Endothelial cell of umbilical vein (primary cell): ENCODE measurements at regions not wholly inside any gene's neighbourhood (a gene's known extent, or its start where the extent isn't known, plus 50 kb on each side); places are given as distances from the start of the nearest gene placed in this dataset.

Source experiments
- BruUV-seq: library from RNA; stranded (reverse); fragments of 400-500 nt; replicated peaks from 2 replicates; lab custom pipeline; 2021; lab: Mats Ljungman, UMichigan
- CTCF ChIA-PET: fragments of 300-600, 350-600 bp; sonication (Branson Sonifier 250); formaldehyde crosslinking; loops from one replicate; lab custom pipeline; 2021; ENCODE audit warnings: antibody characterized with exemption, inconsistent platforms; lab: Charles Lee
- POLR2A ChIA-PET: fragments of 300-600, 350-600 bp; sonication (Branson Sonifier 250); formaldehyde crosslinking; loops from one replicate; lab custom pipeline; 2021; ENCODE audit warnings: antibody characterized with exemption, inconsistent platforms; lab: Charles Lee
- DNase-seq: peaks from one replicate; pipeline ENCODE4 v3.0.0-alpha.2; 2011; ENCODE audit warnings: low read depth, low spot score
- FAIRE-seq: peaks from 2 replicates; lab custom pipeline; 2011; peaks lifted over from hg19 to GRCh38; lab: Jason Lieb, UNC
- H2AFZ ChIP-seq: 2 replicates; pipeline ENCODE4 v1.6.0; 2012; ENCODE audit warnings: low read depth, low read length, control low read depth, inconsistent platforms
- H3K27ac ChIP-seq: 2 replicates; pipeline ENCODE4 v1.5.1; 2011; ENCODE audit warnings: low read depth, mild to moderate bottlenecking, control low read depth, low read length, moderate library complexity; ENCODE audit not compliant: insufficient read depth
- H3K27me3 ChIP-seq, 2 experiments: 2 replicates each; pipeline versions ENCODE4 v1.6.0 to v1.6.1; 2011; ENCODE audit warnings: low read length in 2 of 2, mixed read lengths in 1 of 2; ENCODE audit not compliant: control insufficient read depth in 2 of 2, insufficient read depth in 2 of 2
- H3K36me3 ChIP-seq, 2 experiments: 2 replicates in 1 of 2; 3 replicates in 1 of 2; pipeline ENCODE4 v1.5.1; 2011; ENCODE audit warnings: low read length in 2 of 2, mild to moderate bottlenecking in 1 of 2, moderate library complexity in 1 of 2; ENCODE audit not compliant: control insufficient read depth in 2 of 2, insufficient read depth in 2 of 2; ENCODE audit errors: extremely low read depth in 1 of 2
- H3K4me1 ChIP-seq: 3 replicates; pipeline ENCODE4 v1.5.1; 2011; ENCODE audit warnings: mild to moderate bottlenecking, low read length; ENCODE audit not compliant: control insufficient read depth, insufficient read depth; ENCODE audit errors: extremely low read depth
- H3K4me2 ChIP-seq: 2 replicates; pipeline ENCODE4 v1.6.1; 2011; ENCODE audit warnings: low read length, control low read depth, mixed read lengths; ENCODE audit not compliant: insufficient read depth
- H3K4me3 ChIP-seq, 3 experiments: fragments of 200-600 bp in 1 of 3; sonication (generic), shearing (Covaris generic) in 1 of 3; replicated peaks in 1 of 3; 2 replicates each; pipeline ENCODE4 v1.5.1; 2011 to 2016; ENCODE audit warnings: control low read depth in 3 of 3, low read length in 3 of 3, mild to moderate bottlenecking in 2 of 3, inconsistent platforms in 1 of 3, low read depth in 1 of 3, moderate library complexity in 1 of 3; ENCODE audit not compliant: insufficient read depth in 1 of 3
- H3K79me2 ChIP-seq: 2 replicates; pipeline ENCODE4 v1.6.0; 2012; ENCODE audit warnings: low read length, inconsistent platforms; ENCODE audit not compliant: control insufficient read depth, insufficient read depth
- H3K9ac ChIP-seq: replicated peaks from 2 replicates; pipeline ENCODE3; 2011; ENCODE audit warnings: low read length, control low read depth; ENCODE audit not compliant: insufficient read depth; ENCODE audit errors: extremely low read depth
- H3K9me1 ChIP-seq: replicated peaks from 3 replicates; pipeline ENCODE4 v1.6.0; 2011; ENCODE audit warnings: mild to moderate bottlenecking, low read length; ENCODE audit not compliant: control insufficient read depth, insufficient read depth; ENCODE audit errors: extremely low read depth
- H3K9me3 ChIP-seq: replicated peaks from 2 replicates; pipeline ENCODE4 v1.5.1; 2012; ENCODE audit warnings: low read length, inconsistent platforms; ENCODE audit not compliant: control insufficient read depth, insufficient read depth
- H4K20me1 ChIP-seq: replicated peaks from 2 replicates; pipeline ENCODE3; 2011; ENCODE audit warnings: mild to moderate bottlenecking, low read length; ENCODE audit not compliant: control insufficient read depth, insufficient read depth; ENCODE audit errors: extremely low read depth
- CTCF ChIP-seq, 2 donors: IDR thresholded peaks; 1 replicate in 1 of 2; 2 replicates in 1 of 2; pipeline ENCODE4 v1.5.1; 2011; ENCODE audit warnings: low read length in 2 of 2, mild to moderate bottlenecking in 2 of 2, moderate library complexity in 2 of 2, control low read depth in 1 of 2, inconsistent platforms in 1 of 2, low read depth in 1 of 2; ENCODE audit not compliant: insufficient read depth in 1 of 2; ENCODE audit errors: extremely low read depth in 1 of 2
- EZH2 ChIP-seq: IDR thresholded peaks from 2 replicates; pipeline ENCODE4 v1.6.1; 2012; ENCODE audit warnings: borderline replicate concordance, low read depth, mild to moderate bottlenecking, moderate library complexity, low read length, inconsistent platforms; ENCODE audit not compliant: severe bottlenecking
- GATA2 ChIP-seq: IDR thresholded peaks from 2 replicates; pipeline ENCODE4 v1.7.0; 2011; ENCODE audit warnings: low read depth, mild to moderate bottlenecking, moderate library complexity, mixed read lengths, low read length; ENCODE audit not compliant: insufficient read length, insufficient read depth
- JUN ChIP-seq: IDR thresholded peaks from 2 replicates; pipeline ENCODE4 v1.6.1; 2011; ENCODE audit warnings: borderline replicate concordance, low read depth; ENCODE audit not compliant: insufficient read length, insufficient read depth
- MYC ChIP-seq: IDR thresholded peaks from one replicate; pipeline ENCODE4 v1.6.1; 2011; ENCODE audit warnings: mild to moderate bottlenecking, low read depth, low read length
- POLR2A ChIP-seq: IDR thresholded peaks from 2 replicates; pipeline ENCODE4 v1.6.1; 2012; ENCODE audit warnings: low read depth, mild to moderate bottlenecking, control low read depth, low read length
- POLR2AphosphoS5 ChIP-seq: IDR thresholded peaks from 2 replicates; pipeline ENCODE4 v1.6.1; 2012; ENCODE audit warnings: low read depth, mild to moderate bottlenecking, control low read depth, low read length, moderate library complexity; ENCODE audit not compliant: insufficient read depth
- dilution Hi-C: fragments of 300-500 bp; cut with MboI; formaldehyde crosslinking; loops from one replicate; pipeline ENCODE4 v1.15.0; 2019; ENCODE audit warnings: low sequenced_read_pairs; ENCODE audit not compliant: extremely low pct_ligation_motif_present
- intact Hi-C: fragments of 100-400 bp; cut with micrococcal nuclease; formaldehyde crosslinking; loops from one replicate; pipeline ENCODE4 v1.10.0; 2022
- TF ChIP-seq, protein P1 (sequence below): IDR thresholded peaks from 2 replicates; pipeline ENCODE4 v1.6.1; 2011; ENCODE audit not compliant: insufficient read depth, insufficient read length

GRCh38 chr17:15130426-15130825 lies 134.7 kb downstream of the PMP22 start:
- H4K20me1 ChIP-seq, result no peaks in the 10 kb centered on the region
- H3K4me3 ChIP-seq, result no peak overlapping the region
- no peaks in the 10 kb centered on the region for H3K9me1 ChIP-seq
- ChIA-PET POLR2A (no interaction called here), CTCF (no interaction called here)
- H3K36me3 ChIP-seq, result no peaks in the 10 kb centered on the region
- dilution Hi-C loops, result no loop called here
- no TSS peak for BruUV-seq
- no peaks in the 10 kb centered on the region for H3K79me2 ChIP-seq
- H3K27ac ChIP-seq, result no peak overlapping the region
- DNase-seq (no peak), FAIRE-seq (no peak)
- H3K9ac ChIP-seq, result no peak overlapping the region
- intact Hi-C loops, result no loop called here
- H2AFZ ChIP-seq, result no peak overlapping the region
- TF ChIP-seq GATA2 (no peak), MYC (no peak)
- H3K27me3 ChIP-seq, result no peaks in the 10 kb centered on the region
- H3K4me1 ChIP-seq, result no peaks in the 10 kb centered on the region
- no peak overlapping the region for H3K4me2 ChIP-seq
- H3K9me3 ChIP-seq, result no peaks in the 10 kb centered on the region

- ChIA-PET POLR2A (no interaction called here), CTCF (no interaction called here)
- no TSS peak for BruUV-seq
- H2AFZ ChIP-seq, result no peak overlapping the region
- H3K9me3 ChIP-seq, result no peaks in the 10 kb centered on the region
- H4K20me1 ChIP-seq, result no peaks in the 10 kb centered on the region
- H3K4me2 ChIP-seq, result no peak overlapping the region
- no peak overlapping the region for H3K9ac ChIP-seq
- H3K9me1 ChIP-seq, result no peaks in the 10 kb centered on the region
- no peaks in the 10 kb centered on the region for H3K79me2 ChIP-seq
- intact Hi-C loops (no loop called here), dilution Hi-C loops (no loop called here)
- no peaks in the 10 kb centered on the region for H3K4me1 ChIP-seq
- DNase-seq (no peak), FAIRE-seq (no peak)
- no peak overlapping the region for H3K27ac ChIP-seq
- no peak overlapping the region for H3K4me3 ChIP-seq
- no peaks in the 10 kb centered on the region for H3K36me3 ChIP-seq
- no peaks in the 10 kb centered on the region for H3K27me3 ChIP-seq
- TF ChIP-seq POLR2A (no peak), EZH2 (no peak), CTCF (IDR thresholded peaks at IDR 0.05; ENCODE audit: extremely low read depth in 1 of 2, insufficient read depth in 1 of 2, low read depth in 1 of 2, low read length in 2 of 2) (no peak), JUN (no peak), POLR2AphosphoS5 (no peak), MYC (no peak)
- TF ChIP-seq, protein P1, sequence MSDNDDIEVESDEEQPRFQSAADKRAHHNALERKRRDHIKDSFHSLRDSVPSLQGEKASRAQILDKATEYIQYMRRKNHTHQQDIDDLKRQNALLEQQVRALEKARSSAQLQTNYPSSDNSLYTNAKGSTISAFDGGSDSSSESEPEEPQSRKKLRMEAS, result no peak
Observed at GRCh38 chr17:15129986-15130385, 135.1 kb downstream of the PMP22 start.
